Hematopoietic multipotent progenitor cell treated with erythropoietin and hydrocortisone succinate and interleukin-3 and kit ligand, for 8 days (in vitro differentiated cells): ENCODE measurements at regions not wholly inside any gene's neighbourhood (a gene's known extent, or its start where the extent isn't known, plus 50 kb on each side); places are given as distances from the start of the nearest gene placed in this dataset.
A peak's percentile ranks its signal among the peaks of the same experiment; 100 is the strongest.
"Not testable (repeated sequence)": the region's sequence is repeated elsewhere in the genome, so short reads cannot be mapped to it uniquely, and the experiment has no call there.

Experiments
- DNase-seq: peaks from one replicate; pipeline ENCODE4 v3.0.0-alpha.2; 2015

DNA sequence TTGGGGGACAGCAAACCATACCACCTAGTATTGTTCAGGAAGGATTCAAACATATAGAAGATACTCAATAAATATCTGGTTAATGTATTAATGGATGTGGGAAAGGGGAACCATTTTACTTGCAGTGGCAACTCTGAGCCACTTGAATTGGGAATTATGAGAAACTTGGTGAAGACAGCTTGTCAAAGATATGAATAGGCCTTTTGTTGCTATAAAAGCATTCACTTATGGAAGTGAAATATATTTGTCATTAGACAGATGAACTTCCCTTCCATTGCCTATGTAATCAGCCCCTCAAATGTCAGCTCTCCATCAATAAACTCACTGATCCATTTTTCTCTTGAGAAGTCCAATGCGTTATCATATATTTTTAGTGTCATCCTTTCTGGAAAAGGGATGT, 56.1 kb downstream of the GPR85 start:
- no peak for DNase-seq

DNA sequence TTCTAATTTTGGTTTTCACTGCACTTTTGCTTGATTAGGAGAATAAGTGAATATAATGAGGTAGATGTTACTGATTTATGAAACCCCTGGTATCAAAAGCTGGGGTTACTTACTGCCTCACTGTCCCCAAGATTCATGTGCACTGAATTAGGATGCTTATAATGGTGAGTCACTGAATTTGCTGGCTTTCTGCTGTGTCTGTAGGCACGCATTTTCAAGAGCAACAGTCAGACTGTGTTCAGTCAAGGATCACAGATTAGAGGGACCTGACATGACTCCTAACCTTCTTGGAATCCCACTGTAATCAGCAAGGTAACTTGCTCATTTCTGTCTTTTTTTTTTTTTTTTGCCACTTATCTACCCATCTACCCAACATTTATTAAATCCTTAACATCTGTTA, 59.7 kb downstream of the GPR85 start:
- DNase-seq = no peak

DNA sequence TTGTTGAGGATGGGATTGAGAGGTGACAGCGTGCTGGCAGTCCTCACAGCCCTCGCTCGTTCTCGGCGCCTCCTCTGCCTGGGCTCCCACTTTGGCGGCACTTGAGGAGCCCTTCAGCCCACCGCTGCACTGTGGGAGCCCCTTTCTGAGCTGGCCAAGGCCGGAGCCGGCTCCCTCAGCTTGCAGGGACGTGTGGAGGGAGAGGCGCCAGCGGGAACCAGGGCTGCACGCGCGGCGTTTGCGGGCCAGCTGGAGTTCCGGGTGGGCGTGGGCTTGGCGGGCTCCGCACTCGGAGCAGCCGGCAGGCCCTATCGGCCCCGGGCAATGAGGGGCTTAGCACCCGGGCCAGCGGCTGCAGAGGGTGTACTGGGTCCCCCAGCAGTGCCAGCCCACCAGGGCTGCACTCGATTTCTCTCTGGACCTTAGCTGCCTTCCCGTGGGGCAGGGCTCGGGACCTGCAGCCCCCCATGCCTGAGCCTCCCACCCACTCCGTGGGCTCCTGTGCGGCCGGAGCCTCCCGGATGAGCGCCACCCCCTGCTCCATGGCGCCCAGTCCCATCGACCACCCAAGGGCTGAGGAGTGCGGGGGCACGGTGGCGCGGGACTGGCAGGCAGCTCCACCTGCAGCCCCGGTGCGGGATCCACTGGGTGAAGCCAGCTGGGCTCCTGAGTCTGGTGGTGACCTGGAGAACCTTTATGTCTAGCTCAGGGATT, 69.3 kb downstream of the GPR85 start:
- DNase-seq = not testable (repeated sequence)

DNA sequence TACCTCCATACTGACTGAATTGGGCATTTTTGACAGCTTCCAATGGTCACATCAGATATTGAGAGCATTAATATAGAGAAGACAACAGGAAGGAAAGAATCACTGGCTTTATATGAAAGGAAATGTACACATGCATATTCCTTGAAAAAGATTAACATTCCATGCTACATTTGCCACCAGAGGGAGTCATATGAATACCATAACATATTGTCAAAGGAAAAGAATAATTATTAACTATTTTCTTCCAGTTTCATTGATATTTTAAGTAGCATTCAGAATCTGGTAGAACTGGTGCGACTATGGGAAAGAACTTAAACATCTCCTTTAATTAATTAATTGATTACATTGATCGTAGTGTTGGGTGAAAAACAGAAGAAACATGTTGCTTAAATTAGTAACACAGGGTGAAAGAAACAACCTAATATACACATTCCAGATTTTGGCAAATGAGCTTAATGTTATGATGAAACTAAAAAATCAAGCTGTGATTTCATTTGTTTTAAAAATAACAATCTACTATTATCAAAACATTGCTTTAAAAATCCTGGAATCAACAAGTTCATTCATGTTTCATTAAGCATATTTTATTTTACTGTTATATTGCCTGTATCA, 71.5 kb downstream of the GPR85 start:
- DNase-seq = peak; percentile 39

DNA sequence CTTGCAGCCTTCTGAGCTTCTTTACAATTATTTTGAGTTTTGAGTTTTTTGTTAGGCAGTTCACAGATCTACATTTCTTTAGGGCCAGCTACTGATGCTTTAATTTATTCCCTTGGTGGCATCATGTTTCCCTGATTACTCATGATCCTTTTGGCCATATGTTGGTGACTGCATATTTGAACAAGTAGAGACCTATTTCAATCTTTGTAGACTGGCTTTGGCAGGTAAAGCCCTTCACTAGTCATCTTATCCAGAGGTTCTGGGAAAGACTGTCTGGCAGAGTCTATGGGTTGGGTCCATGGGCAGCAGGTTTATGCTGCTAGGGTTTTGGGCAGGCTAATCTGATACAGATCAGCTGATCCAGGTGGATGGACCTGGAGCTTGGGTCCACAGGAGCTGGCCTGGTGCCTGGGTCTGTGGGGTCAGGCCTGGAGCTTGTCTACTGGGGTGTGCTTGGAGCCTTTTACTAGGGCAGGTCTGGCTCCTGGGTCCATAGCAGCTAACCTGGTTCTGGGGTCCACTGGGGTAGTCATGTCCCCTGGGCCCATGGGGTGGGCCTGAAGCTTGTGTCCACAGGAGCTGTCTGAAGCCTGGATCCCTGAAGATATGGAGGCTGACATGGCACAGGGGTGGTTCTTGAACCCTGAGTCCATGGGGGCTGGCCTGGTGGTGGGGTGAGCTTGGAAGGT, 72.7 kb downstream of the GPR85 start:
- DNase-seq = no peak

DNA sequence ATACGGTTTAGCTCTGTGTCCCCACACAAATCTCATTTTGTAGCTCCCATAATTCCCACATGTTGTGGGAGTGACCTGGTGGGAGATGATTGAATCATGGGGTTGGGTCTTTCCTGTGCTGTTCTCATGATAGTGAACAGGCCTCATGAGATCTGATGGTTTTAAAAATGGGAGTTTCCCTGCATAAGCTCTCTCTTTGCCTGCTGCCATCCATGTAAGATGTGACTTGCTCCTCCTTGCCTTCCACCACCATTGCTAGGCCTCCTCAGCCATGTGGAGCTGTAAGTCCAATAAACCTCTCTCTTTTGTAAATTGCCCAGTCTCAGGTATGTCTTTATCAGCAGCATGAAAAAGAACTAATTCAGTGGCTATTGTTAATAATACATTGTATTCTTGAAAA, 73.8 kb downstream of the GPR85 start:
- DNase-seq = not testable (repeated sequence)

DNA sequence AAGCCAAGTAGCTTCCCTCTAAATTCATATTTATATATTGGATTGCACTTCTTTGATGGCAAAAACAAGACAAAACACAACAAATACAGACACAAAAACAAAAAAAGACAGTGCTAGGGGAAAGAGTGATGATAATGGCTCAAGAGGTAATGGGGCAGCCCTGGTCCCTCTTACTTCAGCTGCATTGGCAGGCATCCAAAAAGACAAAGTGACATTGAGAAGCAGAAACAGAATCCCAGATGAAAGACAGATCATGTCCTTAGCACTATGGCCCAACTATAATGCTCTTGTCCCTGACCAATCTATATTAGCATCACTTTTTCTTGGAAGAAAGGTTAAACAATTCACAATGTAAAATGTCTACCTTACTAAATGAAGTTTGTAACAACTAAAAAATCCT, 76.2 kb downstream of the GPR85 start:
- DNase-seq = no peak

DNA sequence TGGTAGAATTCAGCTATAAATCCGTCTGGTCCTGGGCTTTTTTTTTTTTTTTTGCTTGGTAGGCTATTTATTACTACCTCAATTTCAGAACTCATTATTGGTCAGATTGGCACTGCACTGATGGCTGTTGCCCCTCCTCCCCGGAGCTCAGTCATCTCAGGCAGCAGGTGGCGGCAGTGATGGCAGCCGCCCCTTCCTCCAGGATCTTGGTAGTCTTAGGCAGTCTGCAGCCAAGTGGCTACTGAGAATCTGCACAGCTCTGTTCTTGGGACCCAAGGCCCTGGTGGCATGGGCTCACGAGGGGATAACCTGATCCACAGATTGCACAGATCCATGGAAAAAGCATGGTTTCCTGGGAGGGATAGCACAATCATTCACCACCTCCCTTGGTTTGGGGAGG, 77.9 kb downstream of the GPR85 start:
- no peak for DNase-seq

DNA sequence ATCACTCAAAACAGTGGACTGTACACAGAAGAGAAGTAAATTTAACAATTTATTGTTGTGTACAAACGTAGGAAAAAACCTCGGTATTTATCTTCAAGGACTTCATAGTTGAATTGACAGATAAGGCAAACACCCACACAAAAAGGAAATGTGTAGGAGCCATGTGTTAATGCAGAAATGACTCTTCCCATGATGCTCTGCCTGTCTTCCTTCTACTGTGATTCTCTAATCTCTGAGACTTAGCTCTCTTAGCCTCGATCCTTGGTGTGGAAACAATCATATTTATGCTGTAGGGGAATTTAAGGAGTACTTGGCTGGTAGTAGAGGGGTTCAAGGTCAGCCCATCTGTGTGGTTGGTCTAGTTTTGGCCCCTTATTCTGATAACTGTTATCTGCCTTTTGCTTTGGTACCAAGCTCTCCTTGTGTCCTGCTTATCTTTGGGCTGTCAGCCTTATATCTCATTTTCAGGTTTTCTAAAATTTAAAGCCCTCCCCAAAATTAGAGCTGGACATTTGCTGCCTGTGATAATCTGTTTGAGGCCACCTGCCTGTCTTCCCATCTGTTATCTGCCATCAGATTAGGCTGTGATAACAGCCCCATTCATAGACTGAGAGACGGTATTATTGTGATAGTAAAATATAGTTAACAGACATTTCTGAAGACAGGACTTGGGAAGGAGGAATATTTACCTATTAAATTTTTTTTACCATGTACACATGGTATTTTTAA, 81.7 kb downstream of the GPR85 start:
- DNase-seq = no peak

DNA sequence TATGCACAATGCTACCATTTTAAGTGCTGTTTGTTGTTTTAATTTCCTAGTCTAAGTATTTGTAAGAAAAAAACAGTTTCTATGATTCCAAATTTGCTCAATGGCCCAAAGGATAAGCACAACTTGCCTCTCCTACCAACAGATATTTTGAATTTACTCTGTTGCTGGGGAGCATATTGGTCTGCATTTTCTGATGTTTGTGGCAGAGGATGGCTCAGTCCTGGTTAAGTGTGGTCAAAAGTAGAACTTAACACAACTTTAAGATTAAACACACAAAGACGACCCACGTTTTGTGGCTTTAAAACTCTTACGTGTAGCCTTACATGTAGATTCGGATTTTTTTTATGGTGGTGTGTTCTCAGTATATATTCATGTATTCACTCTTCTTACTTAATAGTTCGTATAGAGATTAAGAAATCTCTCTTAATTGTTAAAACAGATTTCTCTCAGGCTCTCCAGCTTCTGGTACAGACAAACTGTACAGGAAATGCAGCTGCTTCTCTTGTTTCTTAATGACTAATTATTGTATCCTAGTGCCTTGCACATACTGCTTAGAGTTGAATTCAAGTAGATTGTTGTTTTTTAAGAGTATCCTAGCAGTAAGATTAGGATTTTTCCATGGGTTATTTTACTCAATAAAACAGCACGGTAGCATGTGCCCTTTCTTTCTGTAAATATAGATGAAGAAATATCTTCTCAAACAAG, 86.2 kb downstream of the GPR85 start:
- no peak for DNase-seq

DNA sequence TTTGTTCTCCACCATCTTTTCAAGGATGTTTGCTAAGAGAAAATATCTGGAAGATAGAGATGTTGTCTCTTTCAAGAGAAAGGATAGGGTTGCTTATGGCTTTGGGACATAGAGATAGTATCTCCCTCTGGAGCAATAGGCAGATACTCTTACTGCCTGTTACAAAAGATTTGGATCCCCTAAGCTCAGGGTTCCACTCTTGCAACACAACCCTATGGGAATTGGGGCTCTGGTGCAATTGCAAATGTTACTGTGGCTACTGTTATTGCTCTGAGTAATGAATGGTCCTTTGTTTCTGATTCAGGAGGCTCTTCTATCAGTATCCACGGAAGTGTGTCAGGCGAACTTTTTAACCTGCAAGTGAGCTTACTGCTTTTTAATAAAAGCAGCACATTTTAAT, 88.8 kb downstream of the GPR85 start:
- DNase-seq = no peak

DNA sequence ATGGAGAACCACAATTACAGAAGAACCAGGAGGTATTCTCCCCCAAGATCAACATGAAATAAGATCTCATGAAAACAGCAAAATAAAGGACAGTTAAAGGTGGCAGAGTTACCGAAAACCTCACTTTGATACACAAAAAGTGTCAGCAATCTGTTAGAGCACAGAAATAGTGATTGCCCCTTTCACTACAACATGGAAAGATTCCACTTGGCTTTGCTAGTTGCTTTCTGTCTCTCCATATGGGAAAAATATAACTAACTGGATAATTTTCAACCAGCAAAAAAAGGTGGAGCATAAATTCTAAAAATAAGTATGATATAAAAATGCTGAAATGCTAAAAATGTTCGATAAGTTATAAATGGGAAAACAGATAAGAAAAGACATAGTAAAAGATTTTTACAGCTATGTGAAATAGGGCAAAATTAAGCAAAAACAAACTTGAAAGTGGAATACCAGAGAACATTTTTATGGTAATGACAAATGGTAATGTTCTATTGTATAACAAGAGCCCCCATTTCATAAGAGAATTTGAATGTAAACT, 90.2 kb downstream of the GPR85 start:
- DNase-seq = no peak

DNA sequence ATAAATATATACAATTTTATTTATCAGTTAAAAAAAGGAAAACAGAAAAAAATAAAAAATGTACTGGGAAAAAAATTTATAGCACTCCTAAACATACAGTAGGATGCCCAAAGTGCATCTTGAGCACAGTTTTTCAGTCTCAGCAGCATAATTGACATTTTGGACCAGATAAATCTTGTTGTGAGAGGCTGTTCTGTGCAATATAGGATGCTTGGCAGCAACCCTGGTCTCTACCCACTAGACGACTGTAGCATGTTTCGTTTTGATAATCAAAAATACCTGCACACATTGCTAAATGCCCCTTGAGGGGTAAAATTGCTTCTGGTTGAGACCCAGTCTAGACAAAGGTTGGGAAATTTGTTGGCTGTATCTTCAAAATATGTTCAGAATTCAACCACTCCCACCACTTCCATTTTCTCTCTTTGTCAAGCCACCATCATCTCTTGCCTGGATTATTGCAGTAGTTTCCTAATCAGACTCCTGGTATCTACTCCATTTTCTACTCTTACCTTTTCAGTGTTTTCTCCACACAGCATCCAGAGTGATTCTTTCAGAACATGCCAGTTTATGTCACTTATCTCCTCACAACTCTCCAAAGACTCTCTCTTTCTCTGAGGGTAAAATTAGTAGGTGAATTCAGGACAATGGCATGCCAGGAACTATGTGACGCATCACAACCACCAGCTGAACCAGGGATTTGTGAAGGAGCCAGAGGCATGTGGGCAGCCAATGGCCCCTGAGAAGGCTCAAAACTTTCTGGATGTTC, 91.4 kb downstream of the GPR85 start:
- DNase-seq = no peak

DNA sequence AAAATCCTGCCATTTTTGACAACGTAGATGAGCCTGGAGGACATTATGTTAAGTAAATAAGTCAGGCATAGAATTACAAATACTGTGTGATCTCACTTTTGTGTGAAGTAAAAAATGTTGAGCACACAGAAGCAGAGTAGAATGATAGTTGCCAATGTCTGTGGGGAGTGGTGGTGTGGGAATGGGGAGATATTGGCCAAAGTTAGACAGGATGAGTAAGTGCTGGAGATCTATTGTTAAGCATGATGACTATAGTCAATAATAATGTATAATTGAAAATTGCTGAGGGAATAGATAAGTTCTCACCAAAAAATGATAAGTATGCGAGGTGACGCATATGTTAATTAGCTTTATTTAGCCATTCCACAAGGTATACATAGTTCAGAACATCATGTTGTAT, 92.0 kb downstream of the GPR85 start:
- DNase-seq = no peak

DNA sequence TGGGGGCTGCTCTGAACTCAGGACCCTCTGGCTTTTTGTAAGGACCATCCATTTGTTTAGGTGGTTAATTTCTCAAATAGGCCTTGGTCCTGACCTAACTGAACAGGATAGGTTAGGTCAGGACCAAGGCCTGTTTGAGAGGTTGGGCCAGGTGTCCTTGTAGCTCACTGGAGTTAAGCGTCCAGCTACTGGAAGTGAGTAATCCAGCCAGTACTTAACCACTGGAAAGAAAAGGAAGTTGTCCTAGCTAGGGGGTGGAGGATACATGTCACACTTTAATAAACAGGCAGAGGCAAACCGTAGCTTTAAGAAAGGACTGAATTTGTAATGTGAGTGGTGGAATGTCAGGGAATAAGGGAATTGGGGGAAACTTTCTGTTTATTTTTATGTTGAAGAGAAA, 96.0 kb downstream of the GPR85 start:
- no peak for DNase-seq

DNA sequence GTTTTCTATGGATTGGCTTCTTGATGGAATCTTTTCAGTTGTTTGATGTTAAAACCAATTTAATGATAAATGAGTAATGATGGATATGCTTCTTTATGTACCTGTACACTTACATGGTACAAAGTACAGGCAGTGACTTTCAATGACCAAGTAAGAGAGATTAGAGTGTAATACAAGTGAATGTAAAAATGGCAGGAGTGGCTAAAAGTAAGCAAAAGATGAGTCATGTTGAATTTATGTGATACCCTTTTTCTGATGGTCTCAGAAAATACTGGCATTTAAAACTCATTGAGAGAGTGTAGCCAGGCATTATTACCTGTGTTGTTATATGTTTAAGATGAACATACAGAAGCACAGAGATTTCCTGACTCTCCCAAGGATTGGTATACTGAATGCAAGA, 97.1 kb downstream of the GPR85 start:
- no peak for DNase-seq

DNA sequence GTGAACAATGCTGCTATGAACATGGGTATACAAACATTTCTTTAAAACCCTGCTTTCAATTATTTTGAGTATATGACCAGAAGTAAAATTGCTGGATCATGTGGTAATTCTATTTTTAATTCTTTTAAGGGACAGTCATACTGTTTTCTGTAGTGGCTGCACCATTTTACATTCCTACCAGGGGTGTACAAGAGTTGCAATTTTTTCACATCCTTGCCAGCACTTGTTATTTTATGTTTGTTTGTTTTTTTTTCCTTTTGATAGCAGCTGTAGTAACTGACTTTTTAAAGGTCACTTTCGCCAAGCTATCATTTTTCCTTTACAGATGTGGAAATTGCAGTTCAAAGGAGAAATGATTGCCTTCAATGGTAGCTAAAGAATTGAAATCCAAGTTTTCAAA, 99.5 kb downstream of the GPR85 start:
- DNase-seq = no peak

DNA sequence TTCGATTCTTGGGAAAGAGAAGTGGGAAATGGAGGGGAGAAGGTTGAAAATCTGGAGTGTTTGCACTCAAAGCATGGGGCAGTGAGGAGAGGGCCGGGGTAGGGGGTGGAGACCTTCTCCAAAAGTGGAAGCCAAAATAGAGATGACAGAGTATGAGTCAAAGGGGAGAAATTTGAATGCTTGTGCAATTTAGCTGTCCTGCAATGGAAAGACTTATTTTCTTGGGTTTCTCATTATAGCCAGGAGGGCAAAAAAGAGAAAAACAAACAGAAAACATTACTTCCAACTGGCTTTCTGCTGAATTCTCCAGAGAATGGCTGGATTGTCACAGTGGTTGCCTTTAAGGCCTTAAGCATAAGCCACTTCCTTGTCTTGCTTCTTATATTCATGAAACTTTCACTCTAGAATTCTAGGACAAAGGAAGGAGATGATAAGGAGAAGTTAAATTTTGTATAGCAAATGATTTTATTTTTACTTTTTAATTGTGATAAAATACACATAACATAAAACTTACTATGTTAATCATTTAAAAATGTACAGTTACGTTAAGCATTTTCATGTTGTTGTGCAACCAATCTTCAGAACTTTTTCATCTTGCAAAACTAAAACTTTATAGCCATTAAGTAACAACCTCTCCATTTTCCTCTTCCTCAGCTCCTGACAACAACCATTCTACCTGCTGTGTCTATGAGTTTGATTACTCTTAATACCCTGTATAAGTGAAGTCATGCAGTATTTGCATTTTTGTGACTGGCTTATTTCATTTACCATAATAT, 100.2 kb downstream of the GPR85 start:
- no peak for DNase-seq

DNA sequence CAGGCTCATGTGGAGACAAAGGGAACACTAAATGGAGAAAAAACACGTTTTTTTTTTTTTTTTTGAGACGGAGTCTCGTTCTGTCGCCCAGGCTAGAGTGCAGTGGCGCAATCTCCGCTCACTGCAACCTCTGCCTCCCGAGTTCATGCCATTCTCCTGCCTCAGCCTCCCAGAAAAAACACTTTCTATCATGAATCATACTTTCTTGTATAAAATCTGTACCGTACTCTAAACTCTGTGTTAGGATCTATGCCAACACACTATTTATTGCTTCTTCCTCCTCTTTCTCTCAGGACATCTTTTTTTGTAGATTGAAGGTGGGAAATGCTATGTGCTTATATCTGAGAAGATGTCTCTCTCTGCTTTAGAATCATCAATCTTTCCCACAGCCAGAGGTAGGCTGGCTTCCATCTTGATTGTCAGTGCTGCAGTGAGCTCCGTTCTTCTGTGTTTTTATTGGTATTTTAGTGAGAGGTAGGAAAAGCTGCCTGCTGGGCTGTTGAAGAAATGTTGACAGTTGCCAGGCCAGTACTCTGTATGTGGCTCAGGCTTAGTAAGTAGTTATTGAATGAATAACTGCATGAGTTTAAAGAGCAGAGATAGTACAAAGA, 101.1 kb downstream of the GPR85 start:
- no peak for DNase-seq

DNA sequence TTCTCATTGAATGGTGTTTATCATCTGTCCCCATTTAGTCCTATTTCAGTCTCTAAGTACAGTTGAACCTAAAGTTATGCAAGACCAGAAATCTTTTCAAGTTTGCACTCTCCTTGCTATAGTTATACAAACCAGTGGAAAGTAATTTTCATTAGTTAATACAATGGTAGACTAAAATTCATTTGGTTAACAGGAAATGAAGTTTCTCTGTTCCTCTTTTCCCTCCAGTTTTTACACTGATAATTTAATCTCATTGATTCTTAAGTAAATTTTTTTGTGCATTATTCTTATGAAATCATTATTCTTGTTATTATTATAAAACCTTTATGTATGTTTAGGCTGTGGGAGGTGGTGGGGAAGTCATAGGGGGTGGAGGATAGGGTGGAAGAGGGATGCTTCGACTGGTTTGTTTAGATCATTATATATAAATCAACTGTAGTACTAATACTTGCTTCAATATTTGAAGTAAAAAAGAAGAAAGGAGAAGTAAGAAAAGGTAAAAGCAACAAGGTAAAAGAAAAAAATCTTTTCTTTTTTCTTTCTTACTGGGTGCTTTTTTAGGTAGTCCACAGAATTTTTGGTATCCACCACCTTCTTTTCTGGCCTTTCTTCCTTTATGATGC, 104.1 kb downstream of the GPR85 start:
- DNase-seq = no peak
